HG03108 (cell line): ENCODE measurements at regions not wholly inside any gene's neighbourhood (a gene's known extent, or its start where the extent isn't known, plus 50 kb on each side); places are given as distances from the start of the nearest gene placed in this dataset.
"Not testable (repeated sequence)": the region's sequence is repeated elsewhere in the genome, so short reads cannot be mapped to it uniquely, and the experiment has no call there.

Experiments
- ATAC-seq: cut with Tn5 transposase; IDR thresholded peaks from one replicate; pipeline ENCODE4 v1.9.1; 2021; ENCODE audit warnings: moderate library complexity; ENCODE audit not compliant: unreplicated experiment

DNA sequence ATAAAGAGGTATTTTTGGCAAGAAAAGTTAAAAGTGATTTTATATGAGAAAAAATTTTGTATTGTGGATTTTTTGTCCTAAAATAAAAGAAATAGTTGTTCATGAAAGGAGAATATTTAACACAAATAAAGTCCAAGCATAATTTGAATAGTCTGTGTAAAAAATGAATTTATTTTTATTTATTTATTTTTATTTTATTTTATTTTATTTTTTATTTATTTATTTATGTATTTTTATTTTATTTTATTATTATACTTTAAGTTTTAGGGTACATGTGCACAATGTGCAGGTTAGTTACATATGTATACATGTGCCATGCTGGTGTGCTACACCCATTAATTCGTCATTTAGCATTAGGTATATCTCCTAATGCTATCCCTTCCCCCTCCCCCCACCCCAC, 948.9 kb upstream of the ADGRB3 start:
- ATAC-seq: not testable (repeated sequence)

DNA sequence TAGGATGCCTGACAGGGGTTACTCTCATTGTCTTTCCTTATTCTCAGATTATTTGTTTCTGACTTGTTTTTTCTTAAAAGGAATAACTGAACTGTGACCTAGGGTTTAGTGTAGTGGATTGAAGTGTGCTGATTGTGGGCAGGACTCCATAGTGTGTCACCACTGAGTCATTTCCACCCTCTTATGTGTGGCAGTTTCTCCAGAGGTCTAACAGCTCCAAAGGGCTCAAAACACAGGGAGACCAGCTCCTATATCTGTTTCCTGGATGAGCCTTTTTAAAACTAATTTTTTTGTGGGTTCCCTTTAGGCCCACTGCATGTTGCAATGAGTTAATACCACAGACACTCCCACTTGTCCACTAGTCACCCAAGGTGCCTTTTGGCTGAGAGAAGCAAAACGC, 951.1 kb upstream of the ADGRB3 start:
- no peak for ATAC-seq

DNA sequence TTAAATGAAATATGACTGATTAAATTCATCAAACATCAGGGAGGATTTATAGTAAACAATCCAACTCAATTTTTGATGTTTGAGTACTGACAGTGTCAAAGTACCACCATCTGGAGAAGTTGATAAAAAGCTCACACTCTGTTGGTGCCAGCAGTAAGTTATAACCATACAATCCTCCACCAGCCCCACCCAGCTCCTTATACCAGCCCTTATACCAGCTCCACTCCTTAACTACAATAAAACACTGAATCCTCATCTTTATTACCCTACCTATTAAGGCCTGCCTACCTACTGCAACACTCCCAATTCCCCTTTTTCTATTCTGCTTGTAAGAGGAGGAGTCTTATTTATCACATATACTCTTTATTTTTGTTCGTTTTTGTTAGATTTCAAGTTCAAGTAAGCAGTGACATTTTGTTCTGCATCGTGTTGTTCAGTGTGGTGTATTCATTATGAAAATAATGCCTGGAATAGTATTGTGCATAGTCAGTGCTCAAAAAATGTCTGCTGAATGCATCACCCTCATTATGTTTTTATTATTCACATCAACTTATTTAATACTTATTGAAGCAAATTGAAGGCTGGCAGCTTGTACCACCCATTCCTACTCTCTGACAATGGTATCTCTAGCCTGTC, 954.7 kb upstream of the ADGRB3 start:
- ATAC-seq: no peak

DNA sequence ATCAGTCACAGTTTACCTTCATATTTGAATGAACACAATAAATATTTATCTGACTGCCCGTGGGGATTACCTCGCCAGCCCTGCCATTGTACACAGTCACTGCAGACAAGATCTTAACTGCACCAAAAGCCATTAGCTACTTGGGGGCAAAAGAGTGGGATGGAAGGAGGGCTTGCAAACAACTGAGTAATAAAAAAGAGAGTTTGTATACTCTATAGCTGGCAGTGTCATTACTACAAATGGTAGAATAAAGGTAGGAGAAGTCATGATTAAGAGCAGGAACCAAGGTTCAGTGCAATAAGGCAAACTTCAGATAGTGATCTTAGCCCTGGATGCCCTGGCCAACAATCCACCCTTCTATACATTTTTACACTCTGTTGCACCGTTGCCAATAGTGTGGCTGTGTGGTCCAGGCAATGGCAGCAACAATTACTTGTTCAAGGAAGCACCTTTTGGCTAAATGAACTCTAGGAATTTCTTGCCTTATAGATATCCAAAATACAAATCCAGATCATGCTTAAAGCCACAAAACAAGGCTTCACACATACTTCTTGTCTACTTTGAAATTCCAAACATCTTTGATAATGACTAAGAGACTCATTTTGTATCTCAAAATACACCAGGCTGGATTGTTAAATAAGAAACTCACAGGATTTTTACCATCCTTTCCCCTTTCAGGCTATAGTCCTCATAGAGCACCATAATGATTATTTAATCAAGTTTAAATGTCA, 955.4 kb upstream of the ADGRB3 start:
- ATAC-seq: no peak

DNA sequence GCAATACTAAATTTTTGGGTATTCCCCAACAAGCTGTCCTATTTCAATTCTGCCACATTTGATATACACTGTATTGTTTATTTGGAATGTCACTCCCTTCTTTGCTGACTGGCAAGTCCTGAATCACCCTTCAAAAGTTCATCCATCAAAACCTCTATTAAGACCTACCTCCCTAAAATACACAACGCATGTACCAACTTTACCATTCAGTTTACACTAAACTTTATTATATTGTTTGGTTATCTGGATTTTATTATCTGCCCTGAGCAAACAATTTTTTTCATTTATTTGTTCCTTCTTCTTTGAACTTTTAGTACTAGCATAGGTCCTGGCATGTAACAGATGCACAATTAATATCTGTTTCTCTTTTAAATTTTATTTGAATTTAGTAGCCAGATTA, 958.2 kb upstream of the ADGRB3 start:
- ATAC-seq: no peak

DNA sequence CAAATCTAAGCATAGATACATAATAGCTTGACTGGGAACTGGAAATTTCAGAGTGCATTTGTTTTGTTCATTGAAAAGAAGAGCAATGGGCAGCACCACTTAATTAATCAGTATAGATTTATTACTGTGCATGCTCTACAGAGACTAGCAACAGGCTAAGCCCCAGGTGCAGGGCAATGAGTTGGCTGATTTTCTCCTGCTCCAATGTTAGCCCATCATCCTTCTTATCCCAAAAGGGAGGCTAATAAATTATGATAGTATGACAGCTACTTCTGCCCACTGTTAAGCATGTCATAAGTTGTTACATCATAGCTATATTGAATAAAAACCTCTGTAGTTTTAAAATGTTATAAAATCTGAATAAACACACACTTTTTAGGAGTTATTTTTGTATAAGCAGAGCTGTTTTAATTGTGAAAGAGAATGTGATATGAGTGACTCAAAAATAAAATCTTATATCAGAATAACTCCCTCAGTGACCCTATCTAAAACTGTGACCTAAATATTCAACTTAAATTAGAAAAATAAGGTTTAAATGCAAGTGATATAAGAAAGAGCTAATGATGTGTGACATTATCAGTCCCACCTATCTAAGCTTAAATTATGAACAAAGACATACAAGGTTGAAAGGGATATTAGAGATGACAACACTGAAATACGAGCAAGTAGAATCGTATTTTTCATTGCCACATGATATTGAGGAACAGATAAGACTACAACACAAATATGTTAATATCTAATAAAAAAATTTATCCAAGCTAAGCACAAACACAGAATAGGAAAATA, 967.3 kb upstream of the ADGRB3 start:
- no peak for ATAC-seq

DNA sequence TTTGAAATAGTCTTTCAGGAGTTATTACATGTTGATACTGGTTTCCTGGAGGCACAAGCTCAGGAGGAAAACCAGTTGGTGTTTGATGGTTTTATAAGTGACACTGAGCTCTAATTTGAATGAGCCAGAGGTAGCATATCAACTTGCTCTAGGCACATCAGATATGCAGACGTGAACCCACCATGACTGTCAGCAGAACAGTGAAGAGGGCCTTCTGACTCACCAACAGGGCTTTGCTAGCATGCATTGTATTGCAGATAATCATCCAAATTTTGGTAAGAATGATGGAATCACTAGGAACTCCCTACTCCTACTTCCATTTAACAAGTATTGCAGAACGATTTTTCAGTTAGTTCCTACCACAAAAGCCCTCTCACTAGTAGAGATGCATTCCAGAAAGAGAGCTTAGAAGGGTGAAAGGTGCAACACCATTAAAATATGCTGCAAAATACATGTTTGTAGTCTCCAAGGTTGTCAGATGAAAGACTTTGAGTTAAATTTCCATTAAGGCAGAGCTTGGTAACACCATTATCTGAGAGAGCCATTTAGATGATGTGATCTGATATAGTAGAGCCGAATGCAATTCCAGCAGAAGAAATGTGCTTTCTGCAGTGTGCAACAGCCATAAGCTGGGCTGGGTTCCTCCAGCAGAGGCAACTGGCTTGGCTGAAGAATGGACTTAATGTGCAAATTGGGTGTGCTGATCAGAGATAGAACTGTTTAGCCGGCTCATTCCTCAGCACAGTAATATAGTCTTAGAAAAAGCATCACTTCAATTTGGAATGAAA, 968.7 kb upstream of the ADGRB3 start:
- no peak for ATAC-seq

DNA sequence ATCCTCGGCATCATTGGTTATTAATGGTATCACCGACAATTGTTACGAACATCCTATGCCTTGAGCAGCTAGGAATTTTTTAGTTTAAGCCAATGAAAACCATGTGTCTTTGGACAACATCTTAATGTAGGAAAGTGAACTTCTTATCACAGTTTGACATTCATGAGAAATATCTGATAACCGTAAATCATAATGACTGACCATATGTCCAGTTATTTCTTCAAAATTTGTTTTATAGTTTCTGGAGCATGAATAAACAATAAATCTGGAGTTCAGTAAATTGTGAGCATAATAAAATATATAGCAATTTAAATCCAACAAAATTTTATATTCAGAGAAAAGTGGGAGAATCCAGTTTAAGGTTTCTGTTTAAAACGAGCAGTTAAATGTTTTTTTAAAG, 970.1 kb upstream of the ADGRB3 start:
- ATAC-seq: no peak

DNA sequence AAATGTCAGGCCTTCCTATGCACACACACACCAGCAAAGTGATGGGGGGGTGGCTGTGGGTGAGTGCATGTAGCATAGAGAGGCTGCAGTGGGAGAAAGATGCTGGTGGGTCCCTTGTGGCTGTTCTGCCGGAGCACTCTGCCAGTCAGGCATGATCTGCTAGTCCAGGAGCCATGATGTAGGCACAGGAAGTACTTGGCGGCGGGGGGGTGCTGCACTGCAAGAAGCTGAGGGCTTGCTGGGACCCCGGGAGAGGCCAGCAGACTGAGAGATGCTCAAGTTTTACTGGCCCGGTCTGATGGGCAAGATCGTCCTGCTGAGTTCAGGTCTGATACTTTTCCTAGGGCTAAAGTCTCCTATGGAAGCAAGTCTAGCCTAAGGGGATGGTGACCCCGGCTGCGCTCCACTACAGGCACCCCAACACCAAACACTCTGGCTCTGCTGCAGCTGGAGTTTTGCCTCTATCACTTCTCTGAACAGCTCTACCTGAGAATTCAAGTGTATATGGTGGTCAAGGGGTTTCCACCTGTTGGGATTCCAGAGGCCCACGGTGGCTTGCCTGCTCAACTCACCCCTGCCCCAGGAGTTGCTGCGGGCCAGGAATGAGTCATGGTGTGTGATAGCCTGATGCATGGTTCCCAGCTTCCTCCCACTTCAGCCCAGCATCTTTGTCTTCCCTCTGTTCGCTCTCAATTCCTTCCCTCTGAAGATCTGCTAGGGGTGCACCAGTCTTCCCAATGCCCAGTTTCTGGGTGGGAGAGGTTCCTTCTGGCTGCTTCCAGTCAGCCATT, 971.8 kb upstream of the ADGRB3 start:
- ATAC-seq: no peak

DNA sequence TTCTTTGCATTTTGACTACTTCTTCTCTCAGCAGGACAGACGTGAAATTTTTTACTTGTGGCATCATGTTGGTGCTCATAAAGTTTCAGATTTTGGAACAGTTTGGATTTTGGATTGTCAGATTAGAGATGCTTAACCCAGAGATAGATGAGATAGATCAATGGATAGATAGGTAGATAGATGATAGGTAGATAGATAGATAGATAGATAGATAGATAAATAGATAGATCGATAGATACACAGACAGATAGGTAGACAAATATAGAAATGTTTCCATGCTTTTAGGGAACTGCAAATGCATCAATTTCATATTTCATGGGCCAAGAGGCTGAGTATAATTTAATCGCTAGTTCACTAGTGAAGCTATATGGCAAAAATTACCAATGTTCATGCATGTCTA, 981.5 kb upstream of the ADGRB3 start:
- no peak for ATAC-seq

DNA sequence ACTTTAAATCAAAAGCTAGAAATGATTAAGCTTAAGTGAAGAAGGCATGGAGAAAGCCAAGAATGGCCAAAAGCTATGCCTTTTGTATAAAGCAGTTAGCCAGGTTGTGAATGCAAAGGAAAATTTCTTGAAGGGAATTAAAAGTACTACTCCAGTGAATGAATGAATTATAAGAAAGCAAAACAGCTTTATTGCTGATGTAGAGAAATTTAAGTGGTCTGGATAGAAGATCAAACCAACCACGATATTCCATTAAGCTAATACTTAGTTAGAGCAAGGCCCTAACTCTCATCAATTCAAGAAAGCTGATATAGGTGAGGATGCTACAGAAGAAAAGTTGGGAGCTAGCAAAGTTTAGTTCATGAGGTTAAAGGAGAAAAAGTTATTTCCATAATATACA, 988.5 kb upstream of the ADGRB3 start:
- ATAC-seq: no peak

DNA sequence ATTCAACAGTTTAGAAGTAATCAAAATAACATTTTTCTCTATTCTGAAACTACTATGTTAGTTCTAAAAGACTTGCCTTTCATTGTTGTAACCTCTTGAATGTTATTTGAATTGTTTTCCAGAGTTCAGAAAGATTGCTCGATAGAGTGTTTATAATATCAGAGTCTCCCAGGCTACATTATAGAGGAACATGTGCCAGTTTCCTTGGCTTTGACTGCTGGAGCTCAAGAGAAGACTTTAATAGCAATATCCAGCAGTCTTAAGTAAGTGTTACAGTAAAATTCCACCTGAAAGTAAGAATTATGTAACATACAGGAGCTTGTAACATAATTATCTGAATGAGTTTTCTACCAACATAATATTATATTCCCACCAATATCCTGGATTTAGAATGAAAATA, 991.8 kb upstream of the ADGRB3 start:
- ATAC-seq: no peak

DNA sequence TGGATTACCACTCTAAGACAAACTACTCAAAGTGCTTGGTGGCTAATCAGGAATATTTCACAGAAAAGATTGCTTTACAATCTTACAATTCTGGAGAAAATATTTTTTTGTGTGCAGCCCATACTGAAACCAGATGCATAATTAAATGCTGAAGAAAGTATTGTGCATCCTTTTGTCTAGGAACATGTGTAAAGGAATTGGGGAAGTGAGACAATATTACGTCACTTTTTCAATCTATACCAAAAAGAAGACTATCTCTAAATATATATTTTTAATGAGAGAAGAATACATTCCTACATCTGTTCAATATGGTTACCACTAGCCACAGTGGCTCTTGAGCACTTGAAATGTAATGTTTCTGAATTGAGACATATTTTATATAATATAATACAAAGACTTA, 992.5 kb upstream of the ADGRB3 start:
- ATAC-seq: no peak

DNA sequence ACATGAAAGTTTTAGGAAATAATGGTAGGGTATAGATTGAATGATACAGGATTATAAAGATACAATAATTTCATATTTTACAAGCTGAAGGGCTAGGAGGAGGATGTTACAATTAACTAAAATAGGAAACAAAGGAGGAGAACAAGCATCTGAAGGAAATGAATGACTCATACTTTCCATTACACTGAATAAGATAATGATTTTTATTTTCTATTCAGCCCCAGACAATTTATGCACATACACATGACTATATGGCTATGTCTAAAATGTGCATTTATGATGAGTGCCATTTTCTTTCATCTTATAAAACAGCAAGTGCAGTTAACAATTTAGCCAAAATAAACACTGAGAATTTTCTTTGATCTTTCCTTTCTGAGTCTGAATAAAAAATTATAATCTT, 994.6 kb upstream of the ADGRB3 start:
- ATAC-seq: no peak

DNA sequence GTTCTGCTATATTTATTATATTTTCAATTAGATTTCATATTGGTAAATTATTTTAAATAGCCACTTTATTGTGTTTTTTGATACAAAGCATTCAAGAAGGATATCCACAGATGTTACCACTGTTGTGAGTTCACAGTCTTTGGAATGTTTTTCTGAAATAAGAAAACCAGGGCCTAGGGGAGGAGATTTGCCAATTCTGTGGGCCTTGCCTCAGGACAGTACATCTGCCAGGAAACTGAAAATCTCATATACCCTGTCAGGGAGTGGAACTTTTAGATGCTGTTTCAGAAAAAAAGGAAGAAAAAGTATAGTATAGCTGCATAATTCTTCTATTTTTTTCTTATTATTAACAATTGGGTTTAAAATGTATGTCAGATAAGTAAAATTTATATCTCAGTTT, 995.9 kb upstream of the ADGRB3 start:
- ATAC-seq: no peak

DNA sequence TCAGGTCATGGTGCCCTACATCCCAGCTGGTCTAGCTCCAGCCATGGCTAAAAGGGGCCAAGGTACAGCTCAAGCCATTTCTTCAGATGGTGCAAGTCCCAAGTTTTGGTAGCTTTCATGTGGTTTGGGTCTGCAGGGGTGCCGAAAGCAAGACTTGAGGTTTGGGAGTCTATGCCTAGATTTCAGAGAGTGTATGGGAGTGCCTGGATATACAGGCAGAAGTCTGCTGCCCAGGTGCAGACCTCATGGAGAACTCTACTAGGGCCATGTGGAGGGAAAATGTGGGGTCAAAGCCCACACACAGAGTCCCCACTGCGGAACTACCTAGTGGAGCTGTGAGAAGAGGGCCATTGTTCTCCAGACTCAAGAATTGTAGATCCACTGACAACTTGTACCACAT, 1000.9 kb upstream of the ADGRB3 start:
- ATAC-seq: no peak

DNA sequence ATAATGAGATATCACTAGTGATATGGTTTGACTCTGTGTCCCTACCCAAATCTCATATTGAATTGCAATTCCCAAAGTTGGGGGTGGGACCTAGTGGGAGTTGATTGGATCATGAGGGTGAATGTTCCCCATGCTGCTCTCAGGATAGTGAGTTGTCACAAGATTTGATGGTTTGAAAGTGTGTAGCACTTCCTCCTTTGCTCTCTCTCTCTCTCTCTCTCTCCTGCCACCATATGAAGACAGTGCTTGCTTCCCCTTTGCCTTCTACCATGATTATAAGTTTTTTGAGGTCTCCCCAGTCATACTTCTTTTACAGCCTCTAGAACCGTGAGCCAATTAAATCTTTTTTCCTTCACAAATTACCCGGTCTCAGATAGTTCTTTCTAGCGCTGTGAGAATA, 1002.0 kb upstream of the ADGRB3 start:
- no peak for ATAC-seq

DNA sequence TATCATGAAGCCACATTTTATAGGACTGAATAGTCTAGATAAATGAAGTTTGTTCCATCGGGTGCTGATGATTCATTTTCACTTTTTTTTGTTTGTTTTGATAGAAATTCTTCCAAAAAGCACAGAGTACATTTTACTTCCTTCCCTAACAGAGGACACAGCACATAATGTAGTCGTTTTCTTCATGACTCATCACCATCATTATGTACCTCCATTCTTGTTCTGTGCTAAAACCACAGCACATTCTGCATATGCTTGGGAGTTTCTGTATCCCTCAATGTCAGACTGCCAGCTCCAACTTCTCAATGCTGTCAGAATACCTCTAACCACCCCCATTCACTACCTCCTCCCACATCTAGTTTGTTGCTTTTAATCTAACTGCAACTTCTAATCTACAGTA, 1004.9 kb upstream of the ADGRB3 start:
- no peak for ATAC-seq

DNA sequence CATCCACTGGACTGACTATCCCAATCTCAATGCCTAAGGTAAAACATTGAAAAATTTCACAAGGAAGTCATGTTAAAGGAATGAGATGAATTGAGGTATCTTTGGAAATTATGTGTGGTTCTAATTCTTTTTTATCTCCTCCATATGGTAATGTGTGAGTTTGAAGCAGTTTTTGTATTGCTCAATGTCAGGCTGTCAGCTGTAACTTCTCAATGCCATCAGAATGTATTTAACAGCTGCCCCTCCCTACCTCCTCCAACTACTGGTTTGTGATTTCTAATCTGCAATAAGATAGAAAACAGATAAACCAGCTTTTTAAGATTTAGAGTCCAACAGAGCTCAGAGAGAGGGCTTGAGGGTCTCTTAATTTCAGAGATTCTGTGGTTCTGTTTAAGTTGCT, 1005.8 kb upstream of the ADGRB3 start:
- ATAC-seq: no peak

DNA sequence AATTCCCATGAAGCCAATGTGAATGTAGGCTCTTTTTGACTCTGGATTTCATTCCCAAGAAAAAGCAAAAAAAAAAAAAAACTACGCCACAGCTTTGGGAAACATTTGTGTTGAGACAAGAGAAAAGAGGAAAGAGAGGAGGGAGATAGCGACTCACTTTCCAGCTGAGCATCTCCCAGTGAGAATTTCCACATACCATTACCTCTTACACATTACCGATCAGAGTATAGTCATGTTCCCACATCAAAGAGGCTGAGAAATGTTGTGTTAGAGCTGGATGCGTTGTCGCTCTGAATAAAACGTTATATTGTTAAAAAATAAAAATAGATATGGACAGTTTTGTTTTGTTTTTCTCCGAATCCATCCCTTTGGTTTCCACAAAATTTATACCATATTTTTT, 1019.3 kb upstream of the ADGRB3 start:
- ATAC-seq: no peak
